Right forelimb (tissue), 1 donor: ENCODE measurements at regions not wholly inside any gene's neighbourhood (a gene's known extent, or its start where the extent isn't known, plus 50 kb on each side); places are given as distances from the start of the nearest gene placed in this dataset.

ENCODE experiments used
- DNase-seq: peaks from one replicate; pipeline ENCODE4 v3.0.0-alpha.2; 2018

- DNase-seq = no peak
These were observed 979.6 kb downstream of the TFAP2A start for GRCh38 chr6:9435281-9435680.

GRCh38 chr6:9431945-9432344 is 982.9 kb downstream of the TFAP2A start:
- DNase-seq = no peak

- no peak for DNase-seq
These were observed 986.3 kb downstream of the TFAP2A start for GRCh38 chr6:9428421-9429172.

GRCh38 chr6:9422138-9422537 is 986.8 kb upstream of the SLC35B3 start:
- no peak for DNase-seq

GRCh38 chr6:9420316-9421015 is 985.1 kb upstream of the SLC35B3 start:
- no peak for DNase-seq

GRCh38 chr6:9417400-9417799 is 982.1 kb upstream of the SLC35B3 start:
- no peak for DNase-seq

- no peak for DNase-seq
These were observed 977.7 kb upstream of the SLC35B3 start for GRCh38 chr6:9412951-9413559.

- DNase-seq = no peak
These were observed 973.8 kb upstream of the SLC35B3 start for GRCh38 chr6:9409126-9409525.

- DNase-seq = no peak
These were observed 973.2 kb upstream of the SLC35B3 start for GRCh38 chr6:9408402-9409117.

- no peak for DNase-seq
These were observed 970.5 kb upstream of the SLC35B3 start for GRCh38 chr6:9405825-9406224.

GRCh38 chr6:9405369-9405768 is 970.0 kb upstream of the SLC35B3 start:
- DNase-seq = no peak

GRCh38 chr6:9404351-9405146 is 969.2 kb upstream of the SLC35B3 start:
- no peak for DNase-seq

GRCh38 chr6:9403736-9404135 is 968.4 kb upstream of the SLC35B3 start:
- DNase-seq = no peak

GRCh38 chr6:9401960-9402359 is 966.6 kb upstream of the SLC35B3 start:
- no peak for DNase-seq

- DNase-seq = no peak
These were observed 964.6 kb upstream of the SLC35B3 start for GRCh38 chr6:9399916-9400315.

GRCh38 chr6:9398767-9399373 is 963.5 kb upstream of the SLC35B3 start:
- no peak for DNase-seq

GRCh38 chr6:9398071-9398766 is 962.9 kb upstream of the SLC35B3 start:
- DNase-seq = no peak

- no peak for DNase-seq
These were observed 953.3 kb upstream of the SLC35B3 start for GRCh38 chr6:9388596-9388995.

GRCh38 chr6:9380568-9380967 is 945.2 kb upstream of the SLC35B3 start:
- no peak for DNase-seq

- DNase-seq = no peak
These were observed 938.0 kb upstream of the SLC35B3 start for GRCh38 chr6:9373308-9373707.

- no peak for DNase-seq
These were observed 935.1 kb upstream of the SLC35B3 start for GRCh38 chr6:9370480-9370879.

- no peak for DNase-seq
These were observed 930.0 kb upstream of the SLC35B3 start for GRCh38 chr6:9365378-9365777.
